GM19240 (cell line): ENCODE measurements at regions not wholly inside any gene's neighbourhood (a gene's known extent, or its start where the extent isn't known, plus 50 kb on each side); places are given as distances from the start of the nearest gene placed in this dataset.
A peak's percentile ranks its signal among the peaks of the same experiment; 100 is the strongest.

Experiments used
- DNase-seq: peaks from one replicate; pipeline ENCODE4 v3.0.0; 2011; ENCODE audit warnings: low spot score; ENCODE audit not compliant: insufficient read length

DNA sequence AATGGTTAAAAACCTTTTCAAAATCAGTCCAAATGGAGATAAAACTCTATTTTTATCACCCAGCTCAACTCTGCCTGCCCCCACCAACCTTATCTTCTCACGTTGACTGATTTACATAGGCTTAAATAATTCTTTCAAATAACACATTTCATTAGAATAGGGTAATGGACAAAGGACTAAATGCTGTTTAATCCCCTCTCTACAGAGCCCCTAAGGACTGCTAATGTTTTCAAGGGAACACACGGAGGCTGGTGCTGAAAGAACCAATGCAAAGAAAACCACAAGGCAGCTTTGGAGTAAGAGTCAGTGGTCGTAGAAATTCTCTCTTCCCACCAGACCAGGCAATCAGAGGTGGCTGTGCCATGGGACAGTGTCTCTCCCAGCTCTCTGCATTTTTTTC lies 445.7 kb upstream of the MAF start:
- DNase-seq = no peak

DNA sequence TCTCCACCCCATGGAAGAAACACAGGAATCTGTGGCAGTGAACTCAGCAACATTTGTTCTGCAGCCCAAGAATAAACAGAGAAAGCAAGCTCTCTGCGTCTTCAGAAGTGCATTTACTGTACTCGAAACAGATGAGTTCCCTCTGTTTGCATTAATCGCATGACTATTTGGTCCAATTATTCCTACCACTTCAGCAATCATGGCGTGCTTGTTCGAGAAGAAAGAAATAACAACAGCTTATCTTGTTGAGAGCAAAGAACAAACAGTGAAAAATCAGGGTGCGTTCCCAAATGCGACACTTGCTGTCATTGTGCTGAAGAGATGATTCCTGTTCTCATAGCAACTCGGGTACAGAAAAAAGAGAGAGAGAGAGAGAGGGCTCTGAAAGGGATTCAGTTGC lies 445.3 kb upstream of the MAF start:
- DNase-seq = no peak

DNA sequence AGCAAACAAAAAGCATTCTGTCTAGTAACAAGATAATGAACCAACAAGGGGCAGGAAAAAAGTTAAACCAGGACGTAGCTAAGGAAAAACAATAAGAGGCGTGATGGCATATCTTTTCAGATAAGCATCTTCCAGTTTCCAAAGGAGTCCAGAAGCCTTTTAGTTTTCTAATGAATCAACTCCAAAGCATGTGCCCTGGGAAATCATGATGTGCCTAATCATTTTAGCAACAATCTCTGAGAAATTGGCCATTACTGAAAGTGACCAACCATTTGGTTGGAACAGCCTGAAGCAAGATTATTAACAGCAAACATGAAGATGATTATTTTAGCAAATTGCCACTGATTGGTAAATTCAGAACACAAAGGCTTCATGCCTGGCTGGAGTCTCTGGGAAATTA lies 440.9 kb upstream of the MAF start:
- no peak for DNase-seq

DNA sequence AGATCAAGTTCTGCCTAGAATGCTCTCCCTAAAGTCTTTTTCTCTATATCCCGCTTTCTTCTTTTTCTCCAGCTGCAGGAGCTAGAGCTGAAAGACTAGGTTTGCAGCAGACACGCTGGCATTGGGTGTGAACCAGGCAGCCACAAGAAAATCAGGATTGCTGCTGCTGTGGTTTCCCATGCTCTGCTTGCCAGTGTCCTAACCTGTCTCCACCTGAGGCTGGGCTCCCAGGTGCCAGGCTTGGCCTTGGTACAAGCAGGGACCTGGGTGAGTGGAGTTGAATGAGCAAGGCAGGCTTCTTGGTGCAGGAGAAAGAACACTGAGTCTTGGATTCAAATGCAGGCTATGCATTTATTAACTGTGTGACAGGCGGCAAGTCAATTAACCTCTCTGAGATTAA lies 440.3 kb upstream of the MAF start:
- no peak for DNase-seq

DNA sequence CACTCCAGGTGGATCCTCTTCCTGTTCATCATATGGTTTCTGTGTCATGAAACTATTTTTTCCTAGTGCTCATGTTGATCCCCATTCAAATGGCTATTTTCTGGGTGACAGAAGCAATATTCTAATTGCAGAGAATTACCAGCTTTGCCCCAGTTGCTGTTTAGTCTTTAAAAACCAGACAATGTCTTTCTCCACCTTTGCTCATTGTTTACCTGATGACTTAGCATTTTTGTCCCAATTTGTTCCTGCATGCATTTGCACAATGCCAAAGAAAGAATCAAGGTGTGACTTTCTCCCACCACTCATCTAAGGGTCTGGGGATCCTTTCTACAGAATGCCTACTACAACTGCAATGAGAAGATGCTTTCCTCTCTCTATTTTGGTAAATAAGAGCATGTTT lies 439.9 kb upstream of the MAF start:
- no peak for DNase-seq

DNA sequence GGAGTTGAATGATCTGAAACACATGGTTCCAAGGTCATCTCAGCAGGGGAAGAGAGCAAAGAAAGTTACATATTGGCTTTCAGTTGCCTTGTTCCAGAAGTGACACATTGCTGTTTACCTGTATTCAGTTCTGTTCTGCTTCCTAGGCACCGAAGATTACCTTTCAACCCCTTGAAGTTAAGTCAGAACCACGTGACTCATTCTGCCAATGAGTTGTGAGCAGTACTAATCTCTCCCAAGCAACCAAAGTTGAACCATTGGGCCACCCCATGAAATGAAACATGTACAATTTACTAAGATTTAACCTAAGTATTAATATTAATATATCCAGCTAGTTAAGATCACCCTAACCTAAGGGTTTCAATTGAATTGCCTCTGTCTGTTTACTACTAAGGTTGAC lies 439.2 kb upstream of the MAF start:
- DNase-seq = no peak

DNA sequence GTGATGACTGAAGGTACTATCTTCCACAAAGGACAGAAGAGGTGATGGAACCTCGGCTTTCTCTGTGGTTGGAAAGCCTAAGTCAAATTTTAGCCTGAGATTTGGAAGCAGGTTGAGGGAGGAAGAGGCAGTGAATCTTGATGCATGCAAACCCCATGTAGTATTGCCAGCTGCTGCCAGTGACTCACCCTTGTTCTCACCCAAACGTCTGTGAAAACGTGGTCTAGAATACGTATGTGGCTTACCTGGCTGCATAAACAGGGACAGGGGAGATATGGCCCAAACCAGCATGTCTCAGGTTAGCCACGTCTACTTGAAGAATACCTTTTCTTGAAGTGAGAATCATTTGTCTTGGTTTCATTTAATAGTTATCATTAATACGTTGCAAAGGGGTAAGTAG lies 438.0 kb upstream of the MAF start:
- DNase-seq = no peak

DNA sequence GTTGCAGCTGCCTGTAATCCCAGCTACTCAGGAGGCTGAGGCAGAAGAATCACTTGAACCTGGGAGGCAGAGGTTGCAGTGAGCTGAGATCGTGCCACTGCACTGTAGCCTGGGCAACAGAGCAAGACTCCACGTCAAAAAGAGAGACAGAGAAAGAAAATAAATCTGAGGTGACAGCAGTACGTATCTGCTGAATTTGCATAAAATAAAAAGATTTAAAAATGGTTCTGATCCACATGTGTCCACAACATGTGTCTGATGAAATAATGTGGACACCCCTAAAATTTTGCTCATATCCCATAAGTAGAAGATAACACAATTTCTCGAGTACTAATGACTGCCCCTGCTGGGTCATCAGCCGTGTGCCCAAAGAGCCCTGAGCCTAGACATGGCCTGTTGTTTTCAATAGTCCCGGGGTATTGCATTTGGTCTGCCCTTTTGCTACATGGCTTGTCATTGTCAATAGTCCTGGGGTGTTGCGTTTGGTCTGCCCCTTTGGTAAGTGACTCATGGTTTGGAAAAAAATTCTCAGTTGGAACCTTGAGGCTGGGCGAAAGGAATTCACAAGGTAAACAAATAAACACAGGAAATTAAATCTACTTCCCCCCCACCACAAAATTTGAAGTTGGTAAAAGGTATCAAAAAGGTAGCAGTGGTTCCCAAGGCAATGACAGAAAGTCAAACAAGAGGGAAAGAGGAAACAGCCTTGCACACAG lies 434.6 kb upstream of the MAF start:
- no peak for DNase-seq

DNA sequence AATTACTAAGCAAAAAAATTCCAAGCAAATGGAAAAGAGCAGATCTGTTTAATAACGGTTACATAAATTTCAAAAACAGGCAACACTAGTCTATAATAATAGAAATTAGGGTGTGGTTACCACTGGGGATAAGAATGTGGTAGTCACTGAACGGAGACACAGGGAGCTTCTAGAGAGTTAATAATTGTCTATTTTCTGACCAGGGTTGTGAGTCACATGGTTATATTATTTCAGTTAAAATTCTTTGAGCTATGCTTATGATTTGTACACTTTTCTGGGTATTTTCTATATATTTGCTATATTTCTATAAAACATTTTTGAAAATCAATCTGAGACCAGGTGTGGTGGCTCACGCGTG lies 433.9 kb upstream of the MAF start:
- DNase-seq = no peak

DNA sequence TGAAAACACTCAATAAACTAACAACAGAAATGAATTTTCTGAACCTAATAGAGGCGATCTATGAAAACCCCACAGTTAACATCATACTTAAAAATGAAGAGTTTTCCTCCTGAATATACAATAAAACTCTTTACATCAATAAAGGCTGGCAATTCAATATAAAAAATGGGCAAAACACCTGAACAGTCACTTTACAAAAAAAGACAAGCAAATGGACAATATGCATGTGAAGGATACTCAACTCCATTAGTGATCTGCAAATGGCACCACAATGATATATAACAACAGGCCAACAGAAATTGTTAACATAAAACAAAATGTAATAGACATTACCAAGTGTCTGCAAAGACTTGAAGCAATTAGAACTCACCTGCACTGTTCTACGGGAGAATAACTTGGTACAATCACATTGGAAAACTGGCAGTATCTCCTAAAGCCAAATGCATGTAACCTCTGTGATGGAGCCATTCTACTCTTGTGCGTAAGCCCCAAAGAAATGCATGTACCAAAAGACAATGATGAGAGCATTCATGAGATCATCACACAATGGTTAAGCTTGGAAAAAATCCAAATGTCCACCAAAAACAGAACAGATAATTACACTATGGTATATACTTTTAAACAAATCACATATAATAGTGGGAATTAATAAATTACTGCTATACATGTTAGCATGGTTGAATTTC lies 433.4 kb upstream of the MAF start:
- no peak for DNase-seq

DNA sequence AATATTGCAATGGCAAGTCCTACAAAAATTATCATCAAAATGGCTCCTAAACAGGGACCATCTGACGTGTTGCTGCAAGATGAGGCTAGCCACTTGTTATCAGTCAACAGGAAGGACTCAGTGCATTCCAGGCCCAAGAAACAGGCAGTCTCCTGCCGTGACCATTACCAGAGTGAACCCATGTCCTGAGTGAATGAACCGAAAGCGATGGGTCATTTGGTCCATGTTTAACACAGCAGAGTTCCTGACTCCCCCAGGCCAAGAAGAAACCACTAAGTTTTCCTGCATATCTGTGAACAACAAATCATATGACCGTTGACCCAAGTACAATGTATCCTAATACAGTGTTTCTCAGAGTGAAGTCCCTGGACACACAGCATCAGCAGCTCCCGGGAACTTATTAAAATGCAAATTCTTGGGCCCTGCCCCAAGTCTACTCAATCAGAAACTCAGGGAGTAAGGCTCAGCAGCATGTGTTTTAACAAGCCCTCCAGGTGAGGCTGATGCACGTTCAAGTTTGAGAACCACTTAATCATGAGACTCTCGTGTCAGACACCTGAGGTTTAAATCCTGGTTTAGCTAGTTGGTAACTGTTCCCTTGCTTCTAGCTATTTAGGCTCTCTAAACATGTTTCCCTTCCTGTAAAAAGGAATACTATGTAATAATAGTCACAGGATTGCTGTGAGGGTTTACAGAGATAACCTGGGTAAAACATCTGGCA lies 429.4 kb upstream of the MAF start:
- no peak for DNase-seq

DNA sequence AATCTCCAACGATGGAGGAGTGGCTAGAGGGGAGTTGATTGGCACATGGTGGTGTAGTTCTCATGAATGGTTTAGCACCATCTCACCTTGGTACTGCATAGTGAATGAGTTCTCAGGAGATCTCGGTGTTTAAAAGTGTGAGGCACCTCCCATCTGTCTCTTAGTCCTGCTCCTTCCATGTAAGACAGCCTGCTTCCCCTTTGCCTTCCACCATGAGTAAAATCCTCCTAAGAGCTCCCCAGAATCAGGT lies 428.8 kb upstream of the MAF start:
- no peak for DNase-seq

DNA sequence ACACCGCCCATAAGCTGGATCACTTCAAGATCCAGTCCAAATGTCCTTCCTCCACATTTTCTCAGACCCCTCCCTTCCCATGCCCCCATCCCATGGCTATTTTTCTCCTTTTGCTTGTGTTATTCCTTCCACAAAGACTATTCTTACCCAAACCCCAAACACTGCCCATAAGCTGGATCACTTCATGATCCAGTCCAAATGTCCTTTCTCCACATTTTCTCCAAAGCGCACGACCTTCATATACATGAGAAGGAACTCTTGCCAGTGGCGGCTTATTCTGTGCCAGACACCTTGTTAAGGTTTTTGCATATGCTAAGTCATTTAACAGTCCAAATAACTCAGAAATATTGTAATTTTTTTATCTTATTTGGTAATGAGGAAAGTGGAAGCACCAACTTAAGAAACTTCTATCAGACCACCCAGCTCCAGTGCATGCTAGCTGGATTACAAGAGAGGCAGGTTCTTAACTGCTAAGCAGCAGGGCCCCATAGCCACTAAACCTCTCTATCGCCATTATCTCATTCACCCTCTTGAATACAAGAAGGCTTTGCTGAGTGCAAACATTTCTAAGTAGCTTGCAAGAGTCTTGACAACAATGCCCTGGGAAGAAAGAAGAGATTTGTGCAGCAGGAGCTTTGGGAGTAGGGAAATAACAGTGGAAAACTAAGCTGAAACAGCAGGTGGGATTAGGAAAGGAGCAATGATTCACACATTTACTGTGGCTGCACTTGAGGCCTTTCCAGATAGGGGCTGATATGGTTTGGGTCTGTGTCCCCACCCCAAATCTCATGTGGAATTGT lies 428.2 kb upstream of the MAF start:
- no peak for DNase-seq

DNA sequence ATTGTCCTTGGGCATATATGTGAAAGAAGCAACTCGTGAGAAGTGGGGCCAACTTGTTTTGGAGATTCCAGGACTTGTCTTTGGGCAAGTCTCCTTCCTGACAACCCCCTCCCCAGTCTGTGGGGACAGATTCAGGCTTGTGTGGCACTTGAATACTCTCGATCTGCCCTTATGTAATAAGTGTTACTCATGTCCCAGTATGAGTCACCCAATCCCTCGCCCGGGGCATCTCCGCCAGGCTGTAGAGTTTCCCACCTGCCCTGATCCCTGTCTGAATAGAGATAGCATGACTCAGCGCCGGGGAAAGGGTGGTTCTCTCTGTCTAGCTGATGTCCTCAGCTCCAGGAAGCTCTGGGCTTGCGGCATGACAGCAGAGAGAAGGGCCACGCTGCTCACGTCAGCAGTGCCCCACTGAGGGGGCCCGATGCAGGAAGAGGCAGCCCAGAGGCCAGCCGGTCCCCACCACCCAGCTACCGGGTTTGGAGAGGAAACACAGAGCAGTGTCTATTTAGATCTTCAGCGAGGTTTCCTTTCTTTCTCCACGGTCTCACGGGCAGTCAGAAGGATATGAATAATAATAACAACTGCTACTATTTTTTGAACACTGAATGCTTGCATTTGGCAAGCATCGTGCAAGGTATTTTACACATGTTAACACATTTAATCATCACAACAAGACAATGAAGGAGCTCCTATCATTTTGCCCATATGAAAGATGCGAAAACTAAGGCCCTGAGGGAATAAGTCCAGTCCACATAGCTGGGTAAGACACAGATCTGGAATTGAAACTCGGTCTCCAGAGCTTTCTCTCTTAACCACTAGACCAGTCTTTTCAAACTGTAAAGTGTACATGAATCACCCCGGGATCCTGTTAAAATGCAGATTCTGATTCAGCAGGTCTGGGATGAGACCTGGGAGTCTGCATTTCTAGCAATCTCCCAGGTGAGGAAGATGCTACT lies 426.7 kb upstream of the MAF start:
- peak; percentile 2 for DNase-seq

DNA sequence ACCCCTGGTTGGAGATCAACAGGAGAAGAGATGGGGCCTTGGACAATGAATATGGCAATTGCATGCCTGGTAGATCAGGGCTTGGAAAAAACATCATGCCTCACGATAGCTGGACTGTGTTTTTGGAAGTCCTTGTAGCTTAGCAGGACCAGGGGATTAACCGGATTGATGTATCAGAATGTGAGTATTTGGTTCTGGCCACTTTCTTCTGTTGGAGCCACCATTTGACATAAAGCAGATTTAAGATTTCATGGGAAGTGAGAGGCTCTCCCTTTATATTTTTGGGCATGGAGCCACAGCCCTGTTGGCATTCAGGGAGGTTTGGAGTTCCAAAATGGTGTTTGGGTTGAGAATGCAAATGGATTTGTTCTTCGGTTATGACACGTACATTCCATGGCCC lies 424.7 kb upstream of the MAF start:
- DNase-seq = no peak

DNA sequence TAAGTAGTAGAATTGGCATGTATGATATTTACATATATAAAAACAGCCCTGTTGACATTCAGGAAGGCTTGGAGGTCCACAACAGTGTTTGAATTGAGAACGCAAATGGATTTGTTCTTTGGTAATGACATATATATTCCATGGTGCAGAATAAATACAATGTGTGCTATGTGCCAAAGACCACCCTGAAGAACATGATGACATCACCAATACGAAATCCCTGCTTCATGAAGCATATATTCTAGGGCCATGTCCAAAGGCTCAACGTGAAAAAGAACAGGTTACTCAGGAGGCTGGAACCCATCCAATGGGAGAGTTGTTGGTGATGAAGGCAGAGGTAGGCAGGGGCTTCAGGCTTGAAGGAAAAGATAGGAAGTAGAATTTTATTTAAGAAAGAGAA lies 423.9 kb upstream of the MAF start:
- DNase-seq = no peak

DNA sequence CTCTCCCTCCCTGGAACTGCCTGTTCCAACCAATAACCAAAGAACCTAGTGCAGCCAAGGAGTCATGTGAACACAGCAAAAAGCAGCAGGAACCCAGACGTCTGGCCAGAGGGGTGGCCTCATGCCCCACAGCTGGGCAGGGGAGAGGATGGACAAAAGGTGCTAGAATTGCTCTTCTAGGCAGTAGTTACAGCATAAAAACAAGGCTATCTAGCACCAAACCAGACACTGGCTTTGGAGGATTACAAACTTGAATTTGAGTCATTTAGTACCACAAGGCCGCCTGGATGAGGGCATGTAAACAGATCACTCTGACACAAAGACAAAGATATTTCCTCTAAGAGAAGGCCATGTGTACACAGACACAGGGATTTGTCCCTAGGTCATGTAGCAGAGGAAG lies 423.3 kb upstream of the MAF start:
- no peak for DNase-seq

DNA sequence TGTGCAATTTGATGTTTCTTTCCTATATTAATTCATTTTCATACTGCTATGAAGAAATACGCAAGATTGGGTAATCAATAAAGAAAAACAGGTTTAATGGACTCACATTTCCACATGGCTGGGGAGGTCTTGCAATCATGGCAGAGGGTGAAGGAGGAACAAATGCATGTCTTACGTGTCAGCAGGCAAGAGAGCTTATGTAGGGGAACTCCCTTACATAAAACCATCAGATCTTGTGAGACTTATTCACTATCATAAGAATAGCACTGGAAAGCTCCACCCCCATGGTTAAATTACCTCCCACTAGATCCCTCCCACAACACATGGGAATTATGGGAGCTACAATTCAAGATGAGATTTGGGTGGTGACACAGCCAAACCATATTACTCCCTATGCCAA lies 418.9 kb upstream of the MAF start:
- no peak for DNase-seq

DNA sequence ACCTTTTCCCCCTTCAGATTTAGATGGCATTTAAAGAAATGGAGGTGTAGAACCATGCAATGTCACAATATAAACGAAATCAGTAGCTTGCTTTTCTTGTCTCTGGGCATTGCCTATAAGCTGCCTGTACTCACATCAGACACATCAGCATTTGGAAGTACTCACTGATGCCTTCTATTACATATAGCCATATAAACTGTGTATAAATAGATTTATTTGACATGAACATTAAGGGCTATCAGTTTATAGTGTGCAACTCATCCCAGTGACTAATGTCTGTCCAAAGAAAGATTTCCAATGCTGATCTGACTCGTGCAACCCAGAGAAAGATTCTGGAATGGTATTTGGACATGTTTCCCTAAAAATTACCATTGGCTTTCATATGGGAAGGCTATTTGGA lies 417.9 kb upstream of the MAF start:
- DNase-seq = no peak

DNA sequence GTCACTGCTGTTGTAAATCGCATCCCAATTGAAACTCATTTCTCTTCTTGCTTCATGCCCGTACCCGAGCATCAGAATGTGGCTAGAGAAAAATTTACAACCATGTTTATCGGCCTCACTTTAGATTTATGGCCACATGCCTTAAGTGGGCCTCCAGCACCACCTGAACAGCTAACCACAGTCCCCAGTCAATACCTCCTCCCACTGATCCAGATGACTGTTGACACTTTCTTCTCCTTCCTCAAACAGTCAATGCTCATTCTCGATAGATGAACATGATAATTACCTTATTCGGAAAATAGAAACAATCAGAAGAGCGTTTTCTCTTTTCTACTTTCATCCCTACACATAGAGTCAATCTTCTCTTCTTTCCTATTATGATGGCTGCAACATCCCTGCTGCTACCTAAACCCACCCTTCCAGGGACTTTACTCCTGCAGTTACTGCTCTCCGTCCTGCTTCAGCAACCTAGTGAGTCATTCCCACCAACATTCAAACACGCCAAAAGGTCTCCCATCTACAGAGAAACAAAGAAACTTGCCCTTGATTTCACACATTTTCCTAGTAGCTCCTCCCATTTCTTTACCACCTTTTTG lies 416.3 kb upstream of the MAF start:
- no peak for DNase-seq

DNA sequence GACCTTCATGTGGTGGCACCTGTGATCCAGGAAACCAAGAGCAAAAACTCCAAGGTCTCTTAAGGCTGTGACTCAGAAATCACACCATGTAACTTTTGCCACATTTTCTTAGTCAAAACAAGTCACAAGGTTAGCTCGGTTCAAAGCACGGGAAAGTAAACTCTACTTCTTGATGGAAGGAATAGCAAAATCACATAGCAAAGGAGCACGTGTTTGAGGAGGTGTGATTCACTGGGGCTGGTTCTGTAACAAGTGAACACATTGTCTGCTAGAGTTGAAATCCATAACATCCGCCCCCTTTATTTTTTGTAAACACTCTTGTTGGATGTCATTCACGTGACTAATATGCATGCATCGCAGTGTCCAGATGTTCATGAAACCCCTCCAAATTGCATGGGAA lies 415.0 kb upstream of the MAF start:
- DNase-seq = no peak
